Fibroblast of lung (primary cell): ENCODE measurements at regions not wholly inside any gene's neighbourhood (a gene's known extent, or its start where the extent isn't known, plus 50 kb on each side); places are given as distances from the start of the nearest gene placed in this dataset.

Experiments
- DNase-seq, 2 donors: peaks; one replicate each; pipeline versions ENCODE4 v3.0.0 to v3.0.0-alpha.2; 2010; ENCODE audit warnings: low read depth in 2 of 2
- H2AFZ ChIP-seq: 2 replicates; pipeline ENCODE4 v1.5.1; 2012; ENCODE audit warnings: low read length, control low read depth, inconsistent platforms
- H3K27ac ChIP-seq: 2 replicates; pipeline ENCODE4 v1.5.1; 2011; ENCODE audit warnings: low read length, control low read depth; ENCODE audit not compliant: insufficient read depth
- H3K27me3 ChIP-seq: 2 replicates; pipeline ENCODE4 v1.5.1; 2011; ENCODE audit warnings: mild to moderate bottlenecking, low read length; ENCODE audit not compliant: control insufficient read depth, insufficient read depth
- H3K36me3 ChIP-seq: 2 replicates; pipeline ENCODE4 v1.5.1; 2011; ENCODE audit warnings: low read length; ENCODE audit not compliant: control insufficient read depth, insufficient read depth
- H3K4me1 ChIP-seq: 2 replicates; pipeline ENCODE4 v1.5.1; 2011; ENCODE audit warnings: low read length; ENCODE audit not compliant: control insufficient read depth, insufficient read depth; ENCODE audit errors: extremely low read depth
- H3K4me2 ChIP-seq: 2 replicates; pipeline ENCODE4 v1.5.1; 2011; ENCODE audit warnings: low read length, control low read depth; ENCODE audit not compliant: insufficient read depth; ENCODE audit errors: extremely low read depth
- H3K4me3 ChIP-seq, 4 experiments: fragments of 200-600 bp in 1 of 4; sonication (generic) in 1 of 4; replicated peaks in 1 of 4; 2 replicates each; pipeline ENCODE4 v1.5.1; 2011 to 2016; ENCODE audit warnings: low read length in 4 of 4, low read depth in 3 of 4, mild to moderate bottlenecking in 3 of 4, control low read depth in 2 of 4, inconsistent platforms in 1 of 4, mixed read lengths in 1 of 4; ENCODE audit not compliant: insufficient read depth in 1 of 4; ENCODE audit errors: control extremely low read depth in 1 of 4
- H3K79me2 ChIP-seq: 2 replicates; pipeline ENCODE4 v1.5.1; 2012; ENCODE audit warnings: mild to moderate bottlenecking, low read length, inconsistent platforms; ENCODE audit not compliant: control insufficient read depth, insufficient read depth
- H3K9ac ChIP-seq: 2 replicates; pipeline ENCODE4 v1.5.1; 2011; ENCODE audit warnings: mild to moderate bottlenecking, low read length, control low read depth; ENCODE audit not compliant: insufficient read depth
- H3K9me3 ChIP-seq: 2 replicates; pipeline ENCODE4 v1.5.1; 2012; ENCODE audit warnings: low read depth, low read length; ENCODE audit not compliant: control insufficient read depth, insufficient read depth
- H4K20me1 ChIP-seq: 2 replicates; pipeline ENCODE4 v1.5.1; 2011; ENCODE audit warnings: low read length; ENCODE audit not compliant: control insufficient read depth, insufficient read depth; ENCODE audit errors: extremely low read depth
- EZH2 ChIP-seq: IDR thresholded peaks from 2 replicates; pipeline ENCODE4 v1.5.1; 2012; ENCODE audit warnings: low read length, control low read depth, mild to moderate bottlenecking; ENCODE audit errors: missing control alignments
- TF ChIP-seq, protein P1 (sequence below), 2 donors: IDR thresholded peaks in 1 of 2; conservative IDR thresholded peaks in 1 of 2; 1 replicate in 1 of 2; 2 replicates in 1 of 2; pipeline ENCODE4 v1.5.1; 2011 to 2012; ENCODE audit warnings: low read length in 2 of 2, control low read depth in 1 of 2, inconsistent platforms in 1 of 2, low read depth in 1 of 2, mild to moderate bottlenecking in 1 of 2

DNA sequence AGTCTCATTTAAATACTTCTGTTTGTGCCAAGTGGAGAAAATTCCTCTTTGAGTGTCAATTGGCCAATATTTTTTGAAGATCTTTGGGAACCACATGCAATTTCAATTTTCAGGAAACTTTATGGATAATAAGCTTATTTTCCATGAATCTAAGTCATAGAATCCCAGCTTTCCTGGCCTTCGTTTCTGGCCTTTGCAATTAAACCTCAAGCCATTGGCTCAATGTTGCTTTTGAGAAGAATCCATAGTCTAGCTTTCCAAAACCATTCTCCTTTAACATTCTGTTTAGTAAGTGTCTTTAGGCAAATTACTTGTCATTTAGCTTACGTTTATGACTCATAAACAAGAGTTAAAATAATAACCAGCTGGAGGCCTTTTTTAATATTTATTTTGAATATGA, 145.0 kb upstream of the FTMT start:
- Histone ChIP-seq H3K9ac (no peak overlapping the region), H3K9me3 (no peaks in the 10 kb centered on the region), H2AFZ (no peak overlapping the region), H3K27me3 (no peaks in the 10 kb centered on the region), H3K79me2 (no peaks in the 10 kb centered on the region), H3K4me2 (no peak overlapping the region), H4K20me1 (no peaks in the 10 kb centered on the region), H3K27ac (no peak overlapping the region), H3K4me1 (no peaks in the 10 kb centered on the region), H3K4me3 (no peak overlapping the region), H3K36me3 (no peaks in the 10 kb centered on the region)
- TF ChIP-seq EZH2, result no peak
- TF ChIP-seq, protein P1, sequence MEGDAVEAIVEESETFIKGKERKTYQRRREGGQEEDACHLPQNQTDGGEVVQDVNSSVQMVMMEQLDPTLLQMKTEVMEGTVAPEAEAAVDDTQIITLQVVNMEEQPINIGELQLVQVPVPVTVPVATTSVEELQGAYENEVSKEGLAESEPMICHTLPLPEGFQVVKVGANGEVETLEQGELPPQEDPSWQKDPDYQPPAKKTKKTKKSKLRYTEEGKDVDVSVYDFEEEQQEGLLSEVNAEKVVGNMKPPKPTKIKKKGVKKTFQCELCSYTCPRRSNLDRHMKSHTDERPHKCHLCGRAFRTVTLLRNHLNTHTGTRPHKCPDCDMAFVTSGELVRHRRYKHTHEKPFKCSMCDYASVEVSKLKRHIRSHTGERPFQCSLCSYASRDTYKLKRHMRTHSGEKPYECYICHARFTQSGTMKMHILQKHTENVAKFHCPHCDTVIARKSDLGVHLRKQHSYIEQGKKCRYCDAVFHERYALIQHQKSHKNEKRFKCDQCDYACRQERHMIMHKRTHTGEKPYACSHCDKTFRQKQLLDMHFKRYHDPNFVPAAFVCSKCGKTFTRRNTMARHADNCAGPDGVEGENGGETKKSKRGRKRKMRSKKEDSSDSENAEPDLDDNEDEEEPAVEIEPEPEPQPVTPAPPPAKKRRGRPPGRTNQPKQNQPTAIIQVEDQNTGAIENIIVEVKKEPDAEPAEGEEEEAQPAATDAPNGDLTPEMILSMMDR (conservative IDR thresholded peaks at IDR 0.05 in 1 of 2, IDR thresholded peaks at IDR 0.05 in 1 of 2; ENCODE audit: low read depth in 1 of 2, low read length in 2 of 2), result no peak
- DNase-seq, result peak in 1 of 2 donors; percentile 63

DNA sequence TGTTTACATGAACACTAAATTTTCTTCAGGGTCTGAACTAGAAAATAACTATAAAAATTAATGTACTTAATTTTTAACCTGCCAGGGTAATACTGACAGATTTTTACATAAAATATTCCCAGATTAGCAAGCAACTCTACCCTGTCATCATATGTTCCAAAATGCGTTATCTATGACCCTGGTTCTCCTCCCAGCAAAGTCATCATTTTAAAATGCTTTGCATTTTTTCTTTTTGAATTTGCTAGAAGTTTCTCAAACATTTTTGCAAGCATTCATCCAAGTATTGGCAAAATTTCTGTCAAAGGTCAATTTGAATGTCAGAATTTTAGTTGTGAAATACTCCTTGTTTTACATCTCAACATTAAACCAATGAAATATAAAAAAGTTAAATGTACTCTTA, 144.5 kb upstream of the FTMT start:
- DNase-seq, result peak in 1 of 2 donors; percentile 56
- Histone ChIP-seq H2AFZ (no peak overlapping the region), H3K36me3 (no peaks in the 10 kb centered on the region), H3K4me2 (no peak overlapping the region), H3K4me1 (no peaks in the 10 kb centered on the region), H3K9me3 (no peaks in the 10 kb centered on the region), H3K79me2 (no peaks in the 10 kb centered on the region), H3K27me3 (no peaks in the 10 kb centered on the region), H3K27ac (no peak overlapping the region), H3K4me3 (no peak overlapping the region), H4K20me1 (no peaks in the 10 kb centered on the region), H3K9ac (no peak overlapping the region)
- TF ChIP-seq, protein P1 (conservative IDR thresholded peaks at IDR 0.05 in 1 of 2, IDR thresholded peaks at IDR 0.05 in 1 of 2; ENCODE audit: low read depth in 1 of 2, low read length in 2 of 2), result no peak
- TF ChIP-seq EZH2, result no peak

DNA sequence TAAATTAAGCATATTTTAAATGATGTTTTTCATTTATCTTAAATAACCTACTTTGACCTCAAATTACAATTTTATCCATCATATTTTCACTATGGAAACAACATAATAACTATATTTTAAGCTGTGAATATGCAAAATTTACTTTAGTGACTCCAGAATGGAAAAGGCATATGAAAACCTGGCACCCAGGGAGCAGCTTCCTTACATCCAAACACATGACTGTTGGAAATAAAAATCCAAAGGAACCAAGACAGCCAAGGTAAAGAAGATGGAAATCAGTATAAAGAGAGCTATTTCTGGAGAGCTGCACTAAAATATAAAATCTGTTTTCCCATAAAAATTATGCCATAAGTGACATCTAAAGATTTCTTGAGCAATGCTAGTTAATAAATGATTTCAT, 140.3 kb upstream of the FTMT start:
- no peak for DNase-seq
- Histone ChIP-seq H3K9me3 (no peaks in the 10 kb centered on the region), H3K79me2 (no peaks in the 10 kb centered on the region), H3K4me2 (no peak overlapping the region), H2AFZ (no peak overlapping the region), H3K27me3 (no peaks in the 10 kb centered on the region), H4K20me1 (no peaks in the 10 kb centered on the region), H3K27ac (no peak overlapping the region), H3K36me3 (no peaks in the 10 kb centered on the region), H3K4me1 (no peaks in the 10 kb centered on the region), H3K9ac (no peak overlapping the region), H3K4me3 (no peak overlapping the region)
- TF ChIP-seq, protein P1 (conservative IDR thresholded peaks at IDR 0.05 in 1 of 2, IDR thresholded peaks at IDR 0.05 in 1 of 2; ENCODE audit: low read depth in 1 of 2, low read length in 2 of 2), result no peak
- TF ChIP-seq EZH2, result no peak
